ENCODE measurements at regions not wholly inside any gene's neighbourhood (a gene's known extent, or its start where the extent isn't known, plus 50 kb on each side); places are given as distances from the start of the nearest gene placed in this dataset.

DNA sequence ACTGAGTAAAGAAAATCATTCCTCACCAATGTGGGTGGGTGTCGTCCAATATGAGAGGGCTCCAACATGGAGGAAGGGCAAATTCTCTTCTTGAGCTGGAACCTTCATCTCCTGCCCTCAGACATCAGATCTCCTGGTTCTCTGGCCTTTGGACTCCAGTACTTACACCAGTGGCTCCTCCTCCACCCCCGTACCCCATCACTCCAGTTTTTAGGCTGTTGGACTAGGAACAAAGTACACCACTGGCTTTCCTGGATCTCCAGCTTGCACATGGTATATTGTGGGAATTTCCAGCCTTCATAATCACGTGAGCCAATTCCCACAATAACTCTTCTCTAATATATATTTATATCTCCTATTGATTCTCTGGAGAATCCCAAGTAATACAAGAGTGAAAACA is 196.9 kb downstream of the PDHA2 start:
- in situ Hi-C loops (cut with MboI; ENCODE audit: low pct_ligation_motif_present in 1 of 4, low pct_unique_long_range_greater_than_20kb in 1 of 4, low sequenced_read_pairs in 3 of 4) (no loop called here), intact Hi-C loops (cut with DNase I; ENCODE audit: low total_unique reads) (no loop called here)
- Histone ChIP-seq H3K27me3 (no peaks in the 10 kb centered on the region), H3K27ac (no peak overlapping the region), H3K9me3 (no peaks in the 10 kb centered on the region), H3K4me3 (no peak overlapping the region), H3K4me1 (no peaks in the 10 kb centered on the region), H3K36me3 (no peaks in the 10 kb centered on the region)
- no peak for DNase-seq
- WGBS, 2 donors (ENCODE audit: low coverage in 1 of 2): 54 to 68% methylated on average over 3 of the region's 3 CpGs
- no peak for TF ChIP-seq POLR2A (IDR thresholded peaks at IDR 0.05)
- no peak for TF ChIP-seq EP300 (IDR thresholded peaks at IDR 0.05; ENCODE audit: low read depth)
- no peak for TF ChIP-seq CTCF (IDR thresholded peaks at IDR 0.05)
- TF ChIP-seq POLR2AphosphoS5 (IDR thresholded peaks at IDR 0.05): no peak

DNA sequence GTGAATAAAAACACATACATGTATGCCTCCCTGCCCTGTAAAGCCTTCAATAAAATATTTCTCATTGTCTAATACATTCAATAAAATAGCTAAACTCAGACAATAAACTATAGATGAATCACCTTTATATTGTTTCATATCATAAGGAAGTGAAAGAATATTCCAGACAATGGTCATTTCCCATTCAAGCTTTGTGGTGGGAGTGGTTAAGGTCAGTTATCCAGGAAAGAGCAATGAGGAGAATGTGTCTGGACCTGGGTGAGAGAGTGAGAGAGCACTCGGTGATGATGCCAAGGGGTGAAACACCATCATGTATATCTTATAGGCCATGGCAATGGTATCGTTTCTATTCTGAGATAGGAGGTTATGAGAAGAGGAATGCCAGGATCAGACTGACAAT is 197.8 kb downstream of the PDHA2 start:
- intact Hi-C loops (cut with DNase I; ENCODE audit: low total_unique reads): no loop called here
- TF ChIP-seq POLR2AphosphoS5 (IDR thresholded peaks at IDR 0.05): no peak
- TF ChIP-seq EP300 (IDR thresholded peaks at IDR 0.05; ENCODE audit: low read depth): no peak
- no peak for TF ChIP-seq CTCF (IDR thresholded peaks at IDR 0.05)
- TF ChIP-seq POLR2A (IDR thresholded peaks at IDR 0.05): no peak
- no peak overlapping the region for H3K4me3 ChIP-seq
- H3K4me1 ChIP-seq: no peaks in the 10 kb centered on the region
- in situ Hi-C loops (cut with MboI; ENCODE audit: low pct_ligation_motif_present in 1 of 4, low pct_unique_long_range_greater_than_20kb in 1 of 4, low sequenced_read_pairs in 3 of 4): no loop called here
- DNase-seq: no peak
- H3K27ac ChIP-seq: no peak overlapping the region
- no peaks in the 10 kb centered on the region for H3K9me3 ChIP-seq
- WGBS, 2 donors (ENCODE audit: low coverage in 1 of 2): 70 to 75% methylated on average over 2 of the region's 2 CpGs
- H3K27me3 ChIP-seq: no peaks in the 10 kb centered on the region
- H3K36me3 ChIP-seq: no peaks in the 10 kb centered on the region

DNA sequence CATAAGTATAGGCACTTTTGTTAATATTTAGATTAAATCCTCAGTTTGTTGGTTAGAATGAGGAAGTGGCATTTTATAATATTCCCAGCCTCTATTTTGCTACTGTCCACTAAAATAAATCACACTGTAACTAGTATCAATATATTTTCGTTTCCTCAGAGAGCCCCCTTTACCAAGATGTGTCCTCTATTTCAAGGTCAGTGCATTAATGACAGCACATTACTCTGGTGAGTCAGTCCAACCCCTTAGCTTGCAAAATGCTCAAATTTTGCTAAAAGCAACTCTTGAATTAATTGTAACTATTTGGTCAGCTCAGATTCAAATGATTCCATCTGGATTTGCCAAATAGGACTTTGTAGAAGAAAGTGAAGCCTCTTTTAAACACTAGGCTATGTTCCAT is 199.3 kb downstream of the PDHA2 start:
- Histone ChIP-seq H3K27me3 (no peaks in the 10 kb centered on the region), H3K4me3 (no peak overlapping the region), H3K4me1 (no peaks in the 10 kb centered on the region), H3K36me3 (no peaks in the 10 kb centered on the region), H3K9me3 (no peaks in the 10 kb centered on the region), H3K27ac (no peak overlapping the region)
- DNase-seq: no peak
- no peak for TF ChIP-seq POLR2AphosphoS5 (IDR thresholded peaks at IDR 0.05)
- no peak for TF ChIP-seq CTCF (IDR thresholded peaks at IDR 0.05)
- no peak for TF ChIP-seq EP300 (IDR thresholded peaks at IDR 0.05; ENCODE audit: low read depth)
- TF ChIP-seq POLR2A (IDR thresholded peaks at IDR 0.05): no peak
- WGBS, 2 donors (ENCODE audit: low coverage in 1 of 2): 25 to 56% methylated on average over 1 of the region's 1 CpG
- in situ Hi-C loops (cut with MboI; ENCODE audit: low pct_ligation_motif_present in 1 of 4, low pct_unique_long_range_greater_than_20kb in 1 of 4, low sequenced_read_pairs in 3 of 4): no loop called here
- intact Hi-C loops (cut with DNase I; ENCODE audit: low total_unique reads): no loop called here

GRCh38 chr4:96039803-96040436 is 200.0 kb downstream of the PDHA2 start:
- Histone ChIP-seq H3K9me3 (no peaks in the 10 kb centered on the region), H3K27ac (no peak overlapping the region), H3K4me3 (no peak overlapping the region), H3K36me3 (no peaks in the 10 kb centered on the region), H3K4me1 (no peaks in the 10 kb centered on the region), H3K27me3 (no peaks in the 10 kb centered on the region)
- 40 to 51% methylated on average over 2 of the region's 2 CpGs for WGBS, 2 donors (ENCODE audit: low coverage in 1 of 2)
- intact Hi-C loops (cut with DNase I; ENCODE audit: low total_unique reads) (no loop called here), in situ Hi-C loops (cut with MboI; ENCODE audit: low pct_ligation_motif_present in 1 of 4, low pct_unique_long_range_greater_than_20kb in 1 of 4, low sequenced_read_pairs in 3 of 4) (no loop called here)
- DNase-seq: no peak
- TF ChIP-seq POLR2A (IDR thresholded peaks at IDR 0.05) (no peak), CTCF (IDR thresholded peaks at IDR 0.05) (no peak), POLR2AphosphoS5 (IDR thresholded peaks at IDR 0.05) (no peak), EP300 (IDR thresholded peaks at IDR 0.05; ENCODE audit: low read depth) (no peak)

Measured in transverse colon (tissue), 4 donors.